RWPE2 (cell line): ENCODE measurements at regions not wholly inside any gene's neighbourhood (a gene's known extent, or its start where the extent isn't known, plus 50 kb on each side); places are given as distances from the start of the nearest gene placed in this dataset.

Source experiments
- ATAC-seq: fragments of 200-7000 bp; cut with Tn5 transposase; 3 replicates; pipeline ENCODE4 v1.9.1; 2021; ENCODE audit warnings: low read depth
- DNase-seq: peaks from one replicate; pipeline ENCODE4 v3.0.0-alpha.2; 2020; ENCODE audit warnings: low spot score
- H3K27ac ChIP-seq: fragments of 450-650 bp; 2 replicates; pipeline ENCODE4 v1.5.1; 2017; ENCODE audit warnings: mild to moderate bottlenecking; ENCODE audit not compliant: poor library complexity, severe bottlenecking
- H3K27me3 ChIP-seq: fragments of 250-450 bp; sonication (Bioruptor Pico); 2 replicates; pipeline ENCODE4 v1.5.1; 2021; ENCODE audit warnings: mild to moderate bottlenecking, moderate library complexity; ENCODE audit not compliant: insufficient read depth, poor library complexity, severe bottlenecking
- H3K36me3 ChIP-seq: fragments of 250-450 bp; sonication (Bioruptor Pico); 2 replicates; pipeline ENCODE4 v1.5.1; 2020; ENCODE audit warnings: low read depth, mild to moderate bottlenecking, moderate library complexity
- H3K4me1 ChIP-seq: fragments of 250-450 bp; sonication (Bioruptor Pico); 2 replicates; pipeline ENCODE4 v1.5.1; 2021; ENCODE audit warnings: mild to moderate bottlenecking, moderate library complexity; ENCODE audit not compliant: insufficient read depth, poor library complexity, severe bottlenecking
- H3K4me3 ChIP-seq: fragments of 250-450 bp; sonication (Bioruptor Pico); 2 replicates; pipeline ENCODE4 v1.5.1; 2021; ENCODE audit warnings: mild to moderate bottlenecking, moderate library complexity; ENCODE audit not compliant: severe bottlenecking
- H3K9me3 ChIP-seq: fragments of 250-450 bp; sonication (Bioruptor Pico); 2 replicates; pipeline ENCODE4 v1.5.1; 2021; ENCODE audit warnings: mild to moderate bottlenecking, moderate library complexity; ENCODE audit not compliant: severe bottlenecking
- CTCF ChIP-seq: fragments of 450-650 bp; IDR thresholded peaks from one replicate; pipeline ENCODE4 v1.5.1; 2017; ENCODE audit warnings: mild to moderate bottlenecking, moderate library complexity; ENCODE audit not compliant: poor library complexity, severe bottlenecking

DNA sequence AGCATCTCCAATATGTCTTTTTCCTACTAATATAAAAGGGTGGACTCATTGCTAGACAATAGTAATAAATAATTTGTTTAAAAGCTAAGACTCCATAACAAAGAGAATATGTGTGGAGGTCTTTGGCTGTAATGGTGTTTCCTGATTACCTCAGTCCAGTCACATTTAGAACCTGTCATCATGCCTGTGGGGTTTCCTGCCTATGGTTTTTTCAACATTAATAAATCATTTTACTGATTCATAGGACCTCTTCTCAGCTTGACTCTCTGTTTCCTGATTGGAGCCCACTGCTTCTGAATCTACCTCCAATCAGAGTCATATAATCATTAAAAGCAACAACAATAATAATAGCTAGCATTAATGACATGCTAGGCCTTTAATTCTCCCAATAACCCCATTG lies 52.4 kb upstream of the GNAI1 start:
- ATAC-seq (no peak), DNase-seq (no peak)
- TF ChIP-seq CTCF: no peak
- Histone ChIP-seq H3K4me3 (no peak overlapping the region), H3K36me3 (no peaks in the 10 kb centered on the region), H3K27ac (no peak overlapping the region), H3K27me3 (no peaks in the 10 kb centered on the region), H3K4me1 (peaks cover 9% of the 10 kb centered on the region), H3K9me3 (no peaks in the 10 kb centered on the region)

GRCh38 chr7:80078886-80079285 lies 55.7 kb upstream of the GNAI1 start:
- Histone ChIP-seq H3K27me3 (no peaks in the 10 kb centered on the region), H3K4me3 (no peak overlapping the region), H3K27ac (peak overlapping the region; percentile 64), H3K4me1 (peaks cover 9% of the 10 kb centered on the region), H3K9me3 (no peaks in the 10 kb centered on the region), H3K36me3 (no peaks in the 10 kb centered on the region)
- ATAC-seq (no peak), DNase-seq (no peak)
- no peak for TF ChIP-seq CTCF

DNA sequence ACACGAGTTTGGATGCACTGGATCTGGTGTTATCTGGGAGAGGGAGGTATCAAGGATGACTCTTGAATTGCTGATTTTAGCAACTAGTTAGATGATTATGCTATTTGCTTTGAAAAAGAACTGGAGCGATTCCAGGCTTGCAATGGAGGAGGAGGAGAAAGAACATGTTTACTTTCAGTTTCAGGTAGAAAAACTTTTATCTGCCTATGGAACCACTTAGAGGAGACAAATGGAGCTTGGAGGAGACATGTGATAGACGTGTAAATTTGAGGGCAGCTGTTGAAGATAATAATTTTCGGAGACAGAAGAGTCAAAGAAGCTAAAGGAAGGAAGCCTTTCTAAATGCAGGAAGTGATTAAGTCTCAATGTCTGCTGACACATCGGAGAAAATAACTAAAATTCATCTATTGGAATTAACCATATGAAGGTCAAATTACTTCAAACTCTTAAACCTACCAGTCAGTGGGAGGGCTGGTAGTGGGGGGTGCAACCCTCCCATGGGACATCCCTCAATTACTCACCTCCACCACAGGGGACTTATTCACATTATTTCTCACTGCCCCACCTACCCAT lies 56.4 kb upstream of the GNAI1 start:
- ATAC-seq (peak; percentile 51; the same call in 2 of the 3 replicates), DNase-seq (no peak)
- Histone ChIP-seq H3K27ac (peak overlapping the region; percentile 64), H3K4me3 (peak overlapping the region; percentile 11), H3K9me3 (no peaks in the 10 kb centered on the region), H3K4me1 (peaks cover 9% of the 10 kb centered on the region), H3K36me3 (no peaks in the 10 kb centered on the region), H3K27me3 (no peaks in the 10 kb centered on the region)
- TF ChIP-seq CTCF: no peak

- H3K27me3 ChIP-seq: no peaks in the 10 kb centered on the region
- no peak overlapping the region for H3K4me3 ChIP-seq
- H3K27ac ChIP-seq: no peak overlapping the region
- ATAC-seq: no peak
- peaks cover 13% of the 10 kb centered on the region for H3K9me3 ChIP-seq
- H3K4me1 ChIP-seq: no peaks in the 10 kb centered on the region
- no peak for DNase-seq
- no peaks in the 10 kb centered on the region for H3K36me3 ChIP-seq
- TF ChIP-seq CTCF: no peak
Measured at GRCh38 chr7:80070391-80070790, 64.2 kb upstream of the GNAI1 start.

- Histone ChIP-seq H3K9me3 (peaks cover 13% of the 10 kb centered on the region), H3K27ac (no peak overlapping the region), H3K4me3 (no peak overlapping the region), H3K4me1 (no peaks in the 10 kb centered on the region), H3K36me3 (no peaks in the 10 kb centered on the region), H3K27me3 (no peaks in the 10 kb centered on the region)
- no peak for TF ChIP-seq CTCF
- ATAC-seq: no peak
- no peak for DNase-seq
Measured at GRCh38 chr7:80066639-80067038, 68.0 kb upstream of the GNAI1 start.
